ENCODE measurements at regions not wholly inside any gene's neighbourhood (a gene's known extent, or its start where the extent isn't known, plus 50 kb on each side); places are given as distances from the start of the nearest gene placed in this dataset.

DNA sequence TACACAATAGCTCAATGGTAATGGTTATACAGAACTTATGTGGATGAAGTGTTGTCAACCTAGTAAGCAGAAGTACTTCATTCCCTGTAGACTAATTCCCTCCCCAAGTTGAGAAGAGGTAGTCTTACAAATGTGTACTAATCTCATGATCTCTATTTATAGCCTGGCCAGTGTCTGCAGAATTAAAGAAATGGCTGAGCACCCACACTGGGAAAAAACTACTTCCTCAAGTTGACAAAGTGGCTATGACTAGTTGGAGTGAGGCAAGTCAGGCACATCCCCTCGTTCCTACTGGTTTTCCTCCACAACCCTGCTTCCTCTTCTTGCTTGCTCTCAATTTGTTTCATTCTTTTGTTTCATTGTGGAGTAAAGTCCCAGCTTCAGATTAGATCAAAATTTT is 566.7 kb upstream of the ZNF717 start (continued):
- TF ChIP-seq SALL2 (tag by site-specific recombination; IDR thresholded peaks at IDR 0.05; ENCODE audit: borderline replicate concordance), result no peak
- TF ChIP-seq ZNF529 (tag by site-specific recombination; IDR thresholded peaks at IDR 0.05; ENCODE audit: insufficient replicate concordance), result no peak
- no peak for TF ChIP-seq ZNF510 (tag by site-specific recombination; IDR thresholded peaks at IDR 0.05; ENCODE audit: insufficient replicate concordance)
- no peak for TF ChIP-seq ZNF624 (tag by site-specific recombination; IDR thresholded peaks at IDR 0.05)

DNA sequence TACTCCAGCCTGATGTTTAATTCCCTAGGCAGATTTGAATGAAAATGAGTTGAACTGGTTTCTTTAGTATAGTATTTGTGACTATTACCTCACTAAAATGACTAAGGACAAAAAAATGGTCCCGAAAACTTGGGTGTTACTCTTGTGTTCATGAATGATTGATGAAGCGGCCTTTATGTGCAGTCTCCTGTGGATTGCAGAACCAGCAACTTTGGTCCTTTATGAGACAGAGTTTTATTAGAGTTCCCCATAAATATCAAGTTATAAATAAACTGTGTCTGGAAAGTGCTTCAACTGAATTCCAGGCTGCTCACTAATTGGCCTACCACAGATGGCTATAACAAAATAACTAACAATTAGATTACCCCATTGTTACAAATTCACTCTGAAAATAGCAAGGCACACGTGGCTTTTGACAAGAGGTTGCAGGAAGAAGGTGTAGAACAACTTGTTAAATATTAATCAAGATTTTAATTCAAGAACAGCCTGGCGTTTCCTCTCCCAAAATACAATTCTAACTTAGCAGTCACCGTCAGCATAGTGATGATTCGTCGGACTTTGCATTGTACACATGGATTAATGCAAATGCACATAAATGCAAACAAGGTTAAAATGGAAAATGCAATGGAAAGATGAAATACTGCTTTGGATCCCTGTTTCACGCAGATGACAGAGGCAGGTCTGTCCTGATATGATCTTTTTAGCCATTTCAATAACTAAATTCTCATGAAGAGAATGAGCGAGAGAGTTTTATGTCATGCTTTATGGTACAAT is 567.3 kb upstream of the ZNF717 start:
- TF ChIP-seq, protein P1, sequence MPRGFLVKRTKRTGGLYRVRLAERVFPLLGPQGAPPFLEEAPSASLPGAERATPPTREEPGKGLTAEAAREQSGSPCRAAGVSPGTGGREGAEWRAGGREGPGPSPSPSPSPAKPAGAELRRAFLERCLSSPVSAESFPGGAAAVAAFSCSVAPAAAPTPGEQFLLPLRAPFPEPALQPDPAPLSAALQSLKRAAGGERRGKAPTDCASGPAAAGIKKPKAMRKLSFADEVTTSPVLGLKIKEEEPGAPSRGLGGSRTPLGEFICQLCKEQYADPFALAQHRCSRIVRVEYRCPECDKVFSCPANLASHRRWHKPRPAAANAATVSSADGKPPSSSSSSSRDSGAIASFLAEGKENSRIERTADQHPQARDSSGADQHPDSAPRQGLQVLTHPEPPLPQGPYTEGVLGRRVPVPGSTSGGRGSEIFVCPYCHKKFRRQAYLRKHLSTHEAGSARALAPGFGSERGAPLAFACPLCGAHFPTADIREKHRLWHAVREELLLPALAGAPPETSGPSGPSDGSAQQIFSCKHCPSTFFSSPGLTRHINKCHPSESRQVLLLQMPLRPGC (tag by site-specific recombination; IDR thresholded peaks at IDR 0.05), result no peak
- TF ChIP-seq TCF7L2 (IDR thresholded peaks at IDR 0.05; ENCODE audit: borderline replicate concordance, low read depth, low read length) (no peak), ZEB2 (tag by site-specific recombination; IDR thresholded peaks at IDR 0.05) (no peak), ZNF324 (tag by site-specific recombination; IDR thresholded peaks at IDR 0.05) (no peak), OVOL3 (tag by site-specific recombination; IDR thresholded peaks at IDR 0.05) (no peak), ZFP3 (tag by site-specific recombination; IDR thresholded peaks at IDR 0.05; ENCODE audit: low read depth) (no peak), SP2 (tag by site-specific recombination; IDR thresholded peaks at IDR 0.05) (no peak), ZNF416 (tag by site-specific recombination; IDR thresholded peaks at IDR 0.05) (no peak), ZNF701 (tag by site-specific recombination; IDR thresholded peaks at IDR 0.05) (no peak)
- TF ChIP-seq, protein P2, sequence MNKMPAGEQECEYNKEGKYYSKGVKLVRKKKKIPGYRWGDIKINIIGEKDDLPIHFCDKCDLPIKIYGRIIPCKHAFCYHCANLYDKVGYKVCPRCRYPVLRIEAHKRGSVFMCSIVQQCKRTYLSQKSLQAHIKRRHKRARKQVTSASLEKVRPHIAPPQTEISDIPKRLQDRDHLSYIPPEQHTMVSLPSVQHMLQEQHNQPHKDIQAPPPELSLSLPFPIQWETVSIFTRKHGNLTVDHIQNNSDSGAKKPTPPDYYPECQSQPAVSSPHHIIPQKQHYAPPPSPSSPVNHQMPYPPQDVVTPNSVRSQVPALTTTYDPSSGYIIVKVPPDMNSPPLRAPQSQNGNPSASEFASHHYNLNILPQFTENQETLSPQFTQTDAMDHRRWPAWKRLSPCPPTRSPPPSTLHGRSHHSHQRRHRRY (tag by site-specific recombination; IDR thresholded peaks at IDR 0.05), result no peak
- Histone ChIP-seq H3K9me3 (ENCODE audit: control insufficient read depth, insufficient read depth, low read depth, low read length) (no peaks in the 10 kb centered on the region), H3K4me3 (ENCODE audit: low read depth, low read length) (no peak overlapping the region), H3K36me3 (ENCODE audit: control insufficient read depth in 2 of 2, insufficient read depth in 1 of 2, low read length in 2 of 2) (no peaks in the 10 kb centered on the region), H3K27ac (ENCODE audit: extremely low read depth, low read depth, low read length) (no peak overlapping the region), H3K4me1 (ENCODE audit: control insufficient read depth, insufficient read depth, low read length) (no peaks in the 10 kb centered on the region)
- ChIA-PET POLR2A (no interaction called here), CTCF (no interaction called here)

DNA sequence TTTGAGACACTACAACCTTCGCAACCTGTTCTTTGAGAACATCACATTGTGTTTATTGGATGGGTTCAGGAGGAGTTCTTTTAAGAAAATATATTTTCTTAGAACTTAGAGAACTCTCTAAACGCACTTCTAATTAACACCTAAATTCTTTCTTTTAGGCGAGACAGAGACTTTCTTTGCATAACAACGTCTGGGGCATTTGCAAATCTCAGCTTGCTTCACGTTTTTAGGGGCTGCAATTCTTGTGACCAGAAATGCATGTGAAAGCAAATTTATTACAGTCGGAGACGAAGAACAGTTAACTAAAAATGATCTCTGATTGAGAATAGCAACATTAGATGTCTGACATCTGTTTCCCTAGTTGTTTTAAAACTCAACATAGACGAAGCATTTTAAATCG is 568.3 kb upstream of the ZNF717 start:
- no peak overlapping the region for H3K4me3 ChIP-seq (ENCODE audit: low read depth, low read length)
- CTCF ChIA-PET, result no interaction called here
- no peak overlapping the region for H3K27ac ChIP-seq (ENCODE audit: extremely low read depth, low read depth, low read length)
- POLR2A ChIA-PET, result no interaction called here
- no peaks in the 10 kb centered on the region for H3K36me3 ChIP-seq (ENCODE audit: control insufficient read depth in 2 of 2, insufficient read depth in 1 of 2, low read length in 2 of 2)
- H3K9me3 ChIP-seq (ENCODE audit: control insufficient read depth, insufficient read depth, low read depth, low read length), result no peaks in the 10 kb centered on the region
- H3K4me1 ChIP-seq (ENCODE audit: control insufficient read depth, insufficient read depth, low read length), result no peaks in the 10 kb centered on the region
- TF ChIP-seq ZNF223 (tag by site-specific recombination; IDR thresholded peaks at IDR 0.05) (no peak), ZNF169 (tag by site-specific recombination; IDR thresholded peaks at IDR 0.05) (no peak), ZNF596 (tag by site-specific recombination; IDR thresholded peaks at IDR 0.05) (no peak), ZNF571 (tag by site-specific recombination; IDR thresholded peaks at IDR 0.05) (no peak), ZBTB20 (tag by site-specific recombination; IDR thresholded peaks at IDR 0.05) (no peak), ZNF16 (tag by site-specific recombination; IDR thresholded peaks at IDR 0.05; ENCODE audit: low read depth) (no peak)
- TF ChIP-seq, protein P2 (tag by site-specific recombination; IDR thresholded peaks at IDR 0.05), result no peak
- TF ChIP-seq, protein P3, sequence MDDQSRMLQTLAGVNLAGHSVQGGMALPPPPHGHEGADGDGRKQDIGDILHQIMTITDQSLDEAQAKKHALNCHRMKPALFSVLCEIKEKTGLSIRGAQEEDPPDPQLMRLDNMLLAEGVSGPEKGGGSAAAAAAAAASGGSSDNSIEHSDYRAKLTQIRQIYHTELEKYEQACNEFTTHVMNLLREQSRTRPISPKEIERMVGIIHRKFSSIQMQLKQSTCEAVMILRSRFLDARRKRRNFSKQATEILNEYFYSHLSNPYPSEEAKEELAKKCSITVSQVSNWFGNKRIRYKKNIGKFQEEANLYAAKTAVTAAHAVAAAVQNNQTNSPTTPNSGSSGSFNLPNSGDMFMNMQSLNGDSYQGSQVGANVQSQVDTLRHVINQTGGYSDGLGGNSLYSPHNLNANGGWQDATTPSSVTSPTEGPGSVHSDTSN (CRISPR knock-in tag; IDR thresholded peaks at IDR 0.05), result no peak
- TF ChIP-seq, protein P4, sequence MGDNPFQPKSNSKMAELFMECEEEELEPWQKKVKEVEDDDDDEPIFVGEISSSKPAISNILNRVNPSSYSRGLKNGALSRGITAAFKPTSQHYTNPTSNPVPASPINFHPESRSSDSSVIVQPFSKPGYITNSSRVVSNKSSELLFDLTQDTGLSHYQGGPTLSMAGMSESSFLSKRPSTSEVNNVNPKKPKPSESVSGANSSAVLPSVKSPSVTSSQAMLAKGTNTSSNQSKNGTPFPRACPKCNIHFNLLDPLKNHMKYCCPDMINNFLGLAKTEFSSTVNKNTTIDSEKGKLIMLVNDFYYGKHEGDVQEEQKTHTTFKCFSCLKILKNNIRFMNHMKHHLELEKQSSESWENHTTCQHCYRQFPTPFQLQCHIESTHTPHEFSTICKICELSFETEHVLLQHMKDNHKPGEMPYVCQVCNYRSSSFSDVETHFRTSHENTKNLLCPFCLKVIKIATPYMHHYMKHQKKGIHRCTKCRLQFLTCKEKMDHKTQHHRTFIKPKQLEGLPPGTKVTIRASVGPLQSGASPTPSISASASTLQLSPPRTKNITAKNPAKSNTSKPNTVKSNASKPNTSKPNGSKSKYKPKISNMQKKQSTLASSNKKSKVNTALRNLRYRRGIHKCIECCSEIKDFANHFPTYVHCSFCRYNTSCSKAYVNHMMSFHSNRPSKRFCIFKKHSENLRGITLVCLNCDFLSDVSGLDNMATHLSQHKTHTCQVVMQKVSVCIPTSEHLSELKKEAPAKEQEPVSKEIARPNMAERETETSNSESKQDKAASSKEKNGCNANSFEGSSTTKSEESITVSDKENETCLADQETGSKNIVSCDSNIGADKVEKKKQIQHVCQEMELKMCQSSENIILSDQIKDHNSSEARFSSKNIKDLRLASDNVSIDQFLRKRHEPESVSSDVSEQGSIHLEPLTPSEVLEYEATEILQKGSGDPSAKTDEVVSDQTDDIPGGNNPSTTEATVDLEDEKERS (tag by site-specific recombination; IDR thresholded peaks at IDR 0.05), result no peak
- TF ChIP-seq, protein P5, sequence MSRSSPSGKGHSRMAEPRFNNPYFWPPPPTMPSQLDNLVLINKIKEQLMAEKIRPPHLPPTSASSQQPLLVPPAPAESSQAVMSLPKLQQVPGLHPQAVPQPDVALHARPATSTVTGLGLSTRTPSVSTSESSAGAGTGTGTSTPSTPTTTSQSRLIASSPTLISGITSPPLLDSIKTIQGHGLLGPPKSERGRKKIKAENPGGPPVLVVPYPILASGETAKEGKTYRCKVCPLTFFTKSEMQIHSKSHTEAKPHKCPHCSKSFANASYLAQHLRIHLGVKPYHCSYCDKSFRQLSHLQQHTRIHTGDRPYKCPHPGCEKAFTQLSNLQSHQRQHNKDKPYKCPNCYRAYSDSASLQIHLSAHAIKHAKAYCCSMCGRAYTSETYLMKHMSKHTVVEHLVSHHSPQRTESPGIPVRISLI (tag by site-specific recombination; IDR thresholded peaks at IDR 0.05), result no peak
